GM19397 (cell line): ENCODE measurements at regions not wholly inside any gene's neighbourhood (a gene's known extent, or its start where the extent isn't known, plus 50 kb on each side); places are given as distances from the start of the nearest gene placed in this dataset.

Experiments
- ATAC-seq: cut with Tn5 transposase; IDR thresholded peaks from one replicate; pipeline ENCODE4 v1.9.1; 2021; ENCODE audit warnings: mild to moderate bottlenecking, moderate library complexity; ENCODE audit not compliant: unreplicated experiment

GRCh38 chr2:161090411-161090810 is 69.8 kb upstream of the TANK start:
- ATAC-seq: peak; percentile 45

- no peak for ATAC-seq
Measured at GRCh38 chr2:161095314-161095713, 64.9 kb upstream of the TANK start.

- no peak for ATAC-seq
Measured at GRCh38 chr2:161096336-161096735, 63.9 kb upstream of the TANK start.

DNA sequence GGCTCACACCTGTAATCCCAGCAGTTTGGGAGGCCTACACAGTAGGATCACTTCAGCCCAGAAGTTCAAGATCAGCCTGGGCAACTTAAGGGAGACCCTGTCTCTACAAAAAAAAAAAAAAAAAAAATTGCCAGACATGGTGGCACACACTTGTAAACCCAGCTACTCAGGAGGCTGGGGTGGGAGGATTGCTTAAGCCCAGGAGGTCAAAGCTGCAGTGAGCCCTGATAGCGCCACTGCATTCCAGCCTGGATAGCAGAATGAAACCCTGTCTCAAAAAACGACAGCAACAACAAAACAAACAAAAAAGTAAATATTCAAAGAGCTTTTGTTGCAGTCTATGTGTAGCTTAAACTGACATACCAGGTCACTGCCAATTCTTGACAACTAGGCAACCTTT is 63.1 kb upstream of the TANK start:
- no peak for ATAC-seq

DNA sequence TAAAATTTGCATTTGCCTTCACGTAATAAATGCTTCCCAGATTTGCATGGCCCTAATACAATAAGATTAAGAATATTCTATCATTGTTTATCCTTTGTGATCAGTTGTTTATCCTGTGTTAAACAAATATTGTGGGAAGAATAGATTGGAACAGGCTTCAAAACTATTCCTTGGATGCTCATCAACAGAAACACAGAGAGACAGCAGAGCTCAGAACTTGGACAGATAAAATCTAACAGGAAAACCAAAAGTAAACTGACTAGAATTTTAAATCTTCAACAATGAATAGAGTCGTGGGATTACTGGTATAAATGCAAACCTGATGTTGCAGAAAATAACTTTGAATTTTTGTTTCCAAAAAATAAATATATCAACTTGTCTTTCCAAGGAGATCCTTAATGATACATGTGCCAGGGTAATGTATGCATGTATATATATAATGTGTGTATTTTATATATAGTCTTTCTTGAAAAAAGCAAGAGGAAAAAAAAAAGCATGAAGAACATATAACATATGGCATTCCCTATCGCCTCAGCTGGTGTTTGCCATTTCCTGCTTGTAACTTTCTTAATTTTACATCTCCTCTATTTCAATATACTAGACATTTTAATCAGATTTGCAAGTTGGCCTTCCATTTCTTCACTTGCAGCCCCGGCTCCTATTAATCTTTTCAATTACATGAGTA is 59.9 kb upstream of the TANK start:
- no peak for ATAC-seq

- no peak for ATAC-seq
Measured at GRCh38 chr2:161101406-161101805, 58.8 kb upstream of the TANK start.

- no peak for ATAC-seq
Measured at GRCh38 chr2:161102770-161103450, 57.3 kb upstream of the TANK start.

DNA sequence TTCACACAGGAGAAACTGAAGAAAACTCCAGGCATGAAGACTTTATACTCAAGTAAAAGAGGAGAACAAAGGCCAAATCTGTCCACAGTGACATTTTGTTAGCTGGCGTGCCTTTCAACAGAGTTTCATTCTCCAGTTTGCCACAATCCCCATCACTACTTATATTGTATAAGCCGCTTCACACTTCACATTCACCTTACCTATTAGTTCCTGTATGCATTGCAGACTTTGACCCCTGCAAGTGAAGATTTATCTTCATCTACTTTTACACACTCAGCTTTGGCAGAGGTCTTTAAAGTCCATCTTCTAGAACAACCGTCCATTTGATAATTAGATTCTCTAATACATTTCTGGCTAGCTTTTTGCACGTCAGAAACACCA is 56.8 kb upstream of the TANK start:
- no peak for ATAC-seq

DNA sequence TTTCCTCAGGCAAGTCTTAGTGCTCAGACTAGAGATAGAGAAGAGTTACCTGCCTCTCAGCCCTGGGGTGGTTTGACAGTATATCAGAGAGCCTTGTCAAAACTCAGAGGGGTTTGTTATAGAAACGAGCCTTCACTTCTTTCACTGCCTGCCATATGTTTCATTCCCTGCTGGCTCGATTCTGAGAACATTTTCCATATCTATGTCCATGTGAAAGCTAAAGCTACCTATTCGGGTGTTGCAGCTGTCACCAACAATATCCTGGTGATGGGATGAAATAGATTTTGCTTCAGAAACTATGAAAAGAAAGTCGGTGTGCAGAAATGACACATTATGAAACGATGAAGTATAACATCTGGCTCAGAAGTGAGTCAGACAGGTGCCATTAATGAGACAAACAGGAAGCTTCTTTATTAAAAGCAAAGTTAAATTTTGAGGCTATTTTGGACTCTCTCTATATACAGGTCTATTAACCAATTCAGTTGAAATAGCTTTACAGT is 56.1 kb upstream of the TANK start:
- ATAC-seq: peak; percentile 85

DNA sequence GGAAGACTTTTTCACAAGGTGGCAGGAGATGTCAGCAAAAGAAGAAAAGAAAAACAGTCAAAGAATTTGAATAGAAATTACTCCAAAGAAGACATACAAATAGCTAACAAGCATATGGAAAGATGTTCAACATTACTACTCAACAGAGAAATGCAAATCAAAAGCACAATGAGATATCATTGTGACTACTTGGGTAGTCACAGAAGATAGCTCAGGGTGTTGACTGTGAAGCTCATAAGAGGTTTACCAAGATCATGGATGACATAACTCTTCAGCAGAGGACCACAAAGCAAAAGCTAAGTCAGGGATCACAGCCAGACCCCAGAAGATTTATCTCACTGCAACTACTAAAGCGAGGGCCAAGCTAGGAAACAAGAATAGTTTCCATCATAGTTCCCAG is 53.0 kb upstream of the TANK start:
- ATAC-seq: no peak
